ENCODE measurements at regions not wholly inside any gene's neighbourhood (a gene's known extent, or its start where the extent isn't known, plus 50 kb on each side); places are given as distances from the start of the nearest gene placed in this dataset.

DNA sequence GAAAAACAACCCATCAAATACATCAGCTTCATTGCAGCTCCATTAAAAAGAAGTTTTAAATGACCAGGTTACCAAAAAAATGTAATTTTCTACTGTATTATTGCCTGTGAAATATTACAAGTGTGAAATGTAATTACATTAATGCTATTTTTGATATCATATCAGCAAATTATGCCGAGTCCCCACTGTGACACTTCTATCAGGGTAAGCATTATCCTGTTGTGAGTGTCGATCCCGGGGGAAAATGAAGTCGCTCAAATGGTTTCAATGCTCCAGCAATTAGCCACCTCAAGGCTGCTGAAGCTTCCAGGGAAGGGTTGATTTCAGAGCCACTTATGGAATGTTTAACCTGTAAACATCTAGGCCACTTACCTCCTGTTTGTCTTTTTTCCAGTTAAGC, 70.4 kb downstream of the RCN1 start:
- no peak for DNase-seq
- in situ Hi-C loops (cut with HindIII; ENCODE audit: low pct_ligation_motif_present, low pct_unique_long_range_greater_than_20kb, low sequenced_read_pairs): loop anchor here (25.0 kb wide), 1 partner anchor 99 kb away; no protein-coding TSS in a partner anchor

DNA sequence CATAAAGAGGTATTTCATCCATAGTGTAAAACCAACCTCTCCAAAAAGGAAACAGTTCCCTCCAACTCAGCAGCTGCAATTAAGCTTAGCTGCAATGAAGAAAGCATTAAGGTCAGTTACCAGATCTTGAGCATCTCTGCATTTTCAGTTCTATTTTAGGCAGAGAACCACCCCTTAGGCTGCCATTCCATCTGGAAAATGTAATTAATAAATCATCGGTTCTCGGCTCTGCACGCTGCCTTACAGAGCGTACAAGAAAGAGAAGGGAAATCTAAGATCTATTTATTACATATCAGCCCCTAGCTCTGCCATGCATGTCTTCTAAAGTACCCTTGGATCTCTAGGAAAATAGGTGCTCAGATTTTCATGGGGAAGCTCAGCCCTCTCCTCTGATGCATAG, 71.5 kb downstream of the RCN1 start:
- DNase-seq: no peak
- in situ Hi-C loops (cut with HindIII; ENCODE audit: low pct_ligation_motif_present, low pct_unique_long_range_greater_than_20kb, low sequenced_read_pairs): loop anchor here (25.0 kb wide), 1 partner anchor 100 kb away; no protein-coding TSS in a partner anchor

DNA sequence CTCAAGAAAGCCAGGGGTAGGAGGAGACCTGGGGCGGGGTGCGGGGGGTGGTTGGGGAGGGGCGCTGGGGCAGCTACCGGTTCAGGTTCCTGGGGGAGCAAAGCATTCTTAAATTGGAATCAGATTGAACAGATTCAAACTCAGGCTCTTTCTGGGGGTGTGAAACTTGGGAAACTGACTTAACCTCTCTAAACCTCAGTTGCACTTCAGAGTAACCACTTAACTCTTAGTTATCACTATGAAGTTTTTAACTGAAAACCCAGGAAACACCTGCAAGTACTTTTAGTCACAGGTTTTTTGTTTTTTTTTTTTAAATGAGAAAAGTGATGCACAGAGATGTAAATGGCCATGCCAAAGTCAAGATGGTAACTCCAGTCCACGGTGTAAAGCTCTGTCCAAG, 72.0 kb downstream of the RCN1 start:
- in situ Hi-C loops (cut with HindIII; ENCODE audit: low pct_ligation_motif_present, low pct_unique_long_range_greater_than_20kb, low sequenced_read_pairs): loop anchor here (25.0 kb wide), 1 partner anchor 101 kb away; no protein-coding TSS in a partner anchor
- DNase-seq: no peak

DNA sequence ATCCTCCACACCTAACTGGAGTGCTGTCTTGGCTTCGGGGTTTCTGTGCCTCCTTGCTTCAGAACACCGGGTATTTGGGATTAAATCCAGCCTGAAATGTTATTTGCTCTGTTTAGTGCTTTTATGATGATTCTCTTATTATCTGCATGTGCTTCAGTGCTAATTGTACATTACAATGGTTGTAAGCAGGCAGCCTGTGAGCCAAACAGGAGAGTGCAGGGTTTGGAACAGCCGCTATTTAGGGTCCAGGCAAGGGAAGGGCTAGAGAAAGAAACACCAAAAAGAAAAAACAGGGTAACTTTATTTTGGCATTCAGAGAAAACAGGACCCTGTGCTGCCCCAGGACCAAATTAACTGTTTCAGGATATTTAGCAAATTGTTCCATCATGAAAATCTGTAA, 72.7 kb downstream of the RCN1 start:
- DNase-seq: no peak
- in situ Hi-C loops (cut with HindIII; ENCODE audit: low pct_ligation_motif_present, low pct_unique_long_range_greater_than_20kb, low sequenced_read_pairs): loop anchor here (25.0 kb wide), 1 partner anchor 101 kb away; no protein-coding TSS in a partner anchor

DNA sequence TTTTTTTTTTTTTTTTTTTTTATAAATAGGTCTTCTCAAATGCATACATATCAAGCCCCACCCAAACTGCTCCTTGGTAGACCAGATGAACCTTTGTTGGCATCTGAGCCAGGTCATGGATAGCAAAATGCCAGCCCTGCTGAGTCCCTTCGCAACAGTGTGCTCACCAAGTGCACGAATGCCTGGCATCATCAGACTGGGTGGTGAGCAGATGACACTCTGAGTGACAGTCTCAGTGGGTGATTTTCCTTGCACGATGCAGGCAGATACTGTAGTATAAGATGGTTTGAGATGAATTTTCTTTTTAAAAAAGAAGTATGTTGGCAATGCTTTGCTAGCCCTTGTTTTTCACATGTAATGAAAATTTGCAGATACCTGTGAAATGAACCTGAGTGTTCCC, 74.0 kb downstream of the RCN1 start:
- no peak for DNase-seq
- in situ Hi-C loops (cut with HindIII; ENCODE audit: low pct_ligation_motif_present, low pct_unique_long_range_greater_than_20kb, low sequenced_read_pairs): loop anchor here (25.0 kb wide), 1 partner anchor 103 kb away; no protein-coding TSS in a partner anchor

DNA sequence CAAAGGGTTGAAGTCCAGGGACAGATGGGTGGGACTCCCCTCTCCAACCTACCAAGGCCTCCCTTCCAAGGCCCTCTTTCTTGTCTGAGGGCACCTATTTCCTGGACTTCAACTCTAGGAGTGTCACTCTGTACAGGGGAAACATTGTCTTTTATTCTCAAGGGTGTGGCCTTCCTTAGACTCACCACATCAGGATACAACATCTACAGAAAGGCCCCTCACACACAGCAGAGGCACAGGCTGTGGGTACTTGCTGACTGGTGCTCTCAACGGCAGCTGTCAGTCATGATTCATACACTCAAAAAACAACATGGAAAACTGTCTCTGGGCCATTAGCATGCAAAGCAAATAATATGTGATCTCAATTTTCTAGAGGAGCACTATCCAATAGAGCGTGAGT, 78.0 kb downstream of the RCN1 start:
- in situ Hi-C loops (cut with HindIII; ENCODE audit: low pct_ligation_motif_present, low pct_unique_long_range_greater_than_20kb, low sequenced_read_pairs): loop anchor here (25.0 kb wide), 1 partner anchor 107 kb away; no protein-coding TSS in a partner anchor
- DNase-seq: no peak

DNA sequence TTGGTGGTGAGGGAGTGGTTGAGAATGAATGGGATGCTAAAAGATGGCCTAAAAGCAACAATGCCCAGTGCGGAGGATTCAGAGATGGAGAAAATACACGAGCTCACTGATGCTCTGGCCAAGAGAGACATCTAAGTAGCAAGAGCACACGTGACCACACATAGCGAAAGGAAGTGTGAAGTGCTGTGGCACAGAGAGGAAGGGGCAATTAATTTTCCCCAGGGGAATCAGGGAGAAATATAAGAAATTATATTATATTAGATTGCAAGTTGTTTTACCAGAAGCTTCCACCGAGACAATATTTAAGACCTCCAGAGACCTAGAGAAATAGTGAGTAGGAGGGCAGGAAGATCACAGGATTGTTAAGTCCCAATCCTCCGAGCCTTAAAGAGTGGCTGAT, 80.6 kb downstream of the RCN1 start:
- in situ Hi-C loops (cut with HindIII; ENCODE audit: low pct_ligation_motif_present, low pct_unique_long_range_greater_than_20kb, low sequenced_read_pairs): loop anchor here (25.0 kb wide), 1 partner anchor 109 kb away; no protein-coding TSS in a partner anchor
- DNase-seq: no peak

DNA sequence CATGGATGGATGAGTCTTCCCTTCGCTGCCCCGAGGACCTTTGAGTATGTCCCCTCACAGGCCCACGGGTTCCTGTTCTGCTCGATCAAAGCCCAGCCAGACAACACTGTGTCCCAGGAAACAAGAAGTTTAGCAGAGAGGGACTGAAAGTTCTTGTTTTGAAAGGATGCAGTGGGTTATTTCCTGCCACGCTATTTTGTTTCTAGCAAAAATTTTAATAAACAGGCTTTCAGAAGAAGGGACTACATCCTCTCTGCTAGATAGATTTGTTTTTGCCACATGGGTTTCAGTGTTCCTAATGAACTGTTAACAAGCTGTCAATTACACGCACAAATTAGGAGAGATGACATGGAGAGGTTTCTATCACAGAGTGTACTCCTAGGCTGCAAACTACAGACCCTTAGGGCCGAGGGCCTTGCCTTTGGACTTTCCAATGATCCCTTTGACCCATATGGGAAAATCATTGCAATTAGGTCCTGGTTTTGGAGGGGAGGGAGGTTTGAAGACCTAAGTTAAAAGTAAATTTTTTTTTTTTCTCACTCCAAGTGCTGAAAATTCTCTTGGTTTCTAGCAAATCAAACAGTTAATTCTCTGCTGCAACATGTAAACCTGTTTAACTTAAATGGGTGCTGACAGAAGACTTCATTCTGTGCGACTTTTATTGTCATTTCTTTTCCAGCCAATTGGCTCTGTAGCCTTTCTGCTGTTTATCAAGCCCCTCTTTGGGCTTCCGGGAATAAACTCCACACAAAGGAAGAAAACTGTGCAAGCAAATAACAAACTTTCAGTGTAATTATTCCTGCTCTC, 81.4 kb downstream of the RCN1 start:
- in situ Hi-C loops (cut with HindIII; ENCODE audit: low pct_ligation_motif_present, low pct_unique_long_range_greater_than_20kb, low sequenced_read_pairs): loop anchor here (25.0 kb wide), 1 partner anchor 110 kb away; no protein-coding TSS in a partner anchor
- no peak for DNase-seq

DNA sequence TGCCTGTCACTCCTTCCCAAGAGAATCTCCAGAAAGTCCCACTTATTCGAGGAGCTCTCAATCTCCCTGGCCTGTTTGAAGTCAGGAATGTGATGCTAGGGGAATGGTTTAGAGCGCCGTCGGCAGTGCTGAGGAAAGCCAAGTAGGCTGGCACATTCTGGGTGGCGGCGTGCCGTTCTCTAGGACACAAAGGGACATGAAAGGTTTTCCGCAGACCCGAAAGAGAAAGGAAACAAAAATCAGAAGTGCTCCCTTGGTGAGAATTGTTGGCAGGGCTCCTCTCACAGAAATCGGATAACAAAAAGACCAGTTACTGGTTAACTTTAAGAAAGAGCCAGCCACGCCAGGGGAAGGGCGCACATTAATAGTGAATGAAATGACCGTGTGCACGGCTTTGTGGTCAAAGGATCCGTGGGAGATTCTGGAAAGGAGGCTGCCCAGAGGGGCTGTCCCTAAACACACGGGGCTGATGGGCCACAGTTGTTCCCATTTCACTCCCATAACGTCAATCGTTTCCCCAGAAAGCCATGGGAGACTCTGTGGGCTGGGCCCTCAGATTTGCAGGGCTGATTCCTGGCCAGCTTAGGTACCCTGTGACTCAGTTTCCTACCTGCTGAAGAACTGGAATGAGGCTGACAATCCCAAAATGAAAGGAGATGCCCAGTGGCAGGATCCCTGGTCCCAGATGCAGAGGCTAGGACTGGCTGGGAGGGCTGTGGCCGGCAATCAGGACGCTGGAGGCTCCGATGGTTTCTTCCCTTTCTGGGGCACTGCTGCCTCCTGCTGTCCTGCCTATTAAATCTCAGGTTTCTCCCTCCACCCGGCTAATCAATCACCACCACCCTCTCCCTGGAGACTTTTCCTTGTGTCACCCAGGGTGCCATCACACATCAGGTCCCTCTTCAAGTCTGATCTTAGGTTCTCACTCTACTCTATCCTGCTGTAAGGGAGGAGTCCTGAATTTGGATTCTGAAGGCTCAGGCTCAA, 82.3 kb downstream of the RCN1 start:
- in situ Hi-C loops (cut with HindIII; ENCODE audit: low pct_ligation_motif_present, low pct_unique_long_range_greater_than_20kb, low sequenced_read_pairs): loop anchor here (25.0 kb wide), 1 partner anchor 111 kb away; no protein-coding TSS in a partner anchor
- peak; percentile 65 for DNase-seq

DNA sequence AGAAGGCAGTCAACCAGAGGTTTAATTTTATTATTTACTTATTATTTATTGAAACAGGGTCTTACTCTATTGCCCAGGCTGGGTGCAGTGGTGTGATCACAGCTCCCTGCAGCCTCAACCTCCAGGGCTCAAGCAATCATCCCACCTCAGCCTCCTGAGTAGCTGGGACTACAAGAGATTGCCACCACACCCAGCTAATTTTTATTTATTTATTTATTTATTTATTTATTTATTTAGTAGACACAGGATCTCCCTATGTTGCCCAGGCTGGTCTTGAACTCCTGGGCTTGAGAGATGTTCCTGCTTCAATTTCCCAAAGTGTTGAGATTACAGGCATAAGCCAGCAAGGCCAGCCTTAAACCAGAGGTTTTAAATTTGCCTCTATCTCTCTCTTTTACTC, 83.1 kb downstream of the RCN1 start:
- in situ Hi-C loops (cut with HindIII; ENCODE audit: low pct_ligation_motif_present, low pct_unique_long_range_greater_than_20kb, low sequenced_read_pairs): loop anchor here (25.0 kb wide), 1 partner anchor 112 kb away; no protein-coding TSS in a partner anchor
- no peak for DNase-seq

DNA sequence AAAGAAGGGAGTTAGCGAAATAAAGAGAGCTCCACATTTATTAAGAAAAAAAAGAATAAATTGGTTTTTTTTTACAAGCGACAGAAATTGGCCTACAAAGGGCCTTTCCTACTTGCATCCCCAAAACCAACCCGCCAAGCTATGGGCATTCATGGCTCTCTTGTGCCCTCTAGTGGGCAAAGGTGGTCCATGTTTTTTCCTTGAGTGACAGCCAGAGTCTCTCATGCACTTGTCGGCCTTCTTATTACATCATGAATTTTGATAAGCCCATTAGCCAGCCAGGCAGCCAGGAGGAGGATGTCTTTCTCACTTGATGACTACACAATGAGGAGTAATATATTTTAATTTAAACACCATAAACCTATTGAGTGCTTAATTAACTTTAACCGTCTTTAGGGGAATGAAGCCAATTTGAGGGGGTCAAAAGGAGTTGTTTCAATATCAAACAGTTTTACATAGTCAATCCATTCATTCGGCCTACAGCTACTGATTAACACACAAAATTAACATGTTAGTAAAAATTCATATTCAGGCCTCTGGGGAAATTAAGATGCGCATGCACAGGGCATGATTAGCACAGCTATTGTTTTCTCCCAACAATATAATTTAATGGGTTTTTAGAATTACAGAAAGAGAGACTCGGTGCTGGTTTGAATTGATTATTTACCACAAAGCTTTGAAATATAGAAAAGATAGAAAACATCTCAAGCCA, 85.5 kb downstream of the RCN1 start:
- in situ Hi-C loops (cut with HindIII; ENCODE audit: low pct_ligation_motif_present, low pct_unique_long_range_greater_than_20kb, low sequenced_read_pairs): no loop called here
- DNase-seq: peak; percentile 76

DNA sequence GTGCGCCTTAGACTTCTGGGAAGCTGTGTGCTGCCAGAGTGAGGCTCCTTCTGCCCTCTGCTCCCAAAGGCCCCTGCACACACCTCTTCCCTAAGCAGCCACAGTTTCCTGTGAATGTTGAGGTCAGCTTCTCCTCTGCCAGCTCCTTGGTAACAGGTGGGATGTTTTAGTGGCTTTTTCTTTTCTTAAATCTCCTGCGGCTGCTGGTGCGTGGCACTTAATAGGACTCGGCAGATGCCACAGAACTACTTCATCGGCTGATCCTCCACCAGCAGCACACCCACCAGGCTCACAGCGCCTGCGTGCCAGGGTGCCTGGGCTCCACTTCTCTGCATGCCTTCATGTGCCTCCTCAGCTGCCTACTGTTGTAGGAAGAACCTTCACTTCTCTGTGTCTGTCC, 87.8 kb downstream of the RCN1 start:
- DNase-seq: no peak
- in situ Hi-C loops (cut with HindIII; ENCODE audit: low pct_ligation_motif_present, low pct_unique_long_range_greater_than_20kb, low sequenced_read_pairs): no loop called here

DNA sequence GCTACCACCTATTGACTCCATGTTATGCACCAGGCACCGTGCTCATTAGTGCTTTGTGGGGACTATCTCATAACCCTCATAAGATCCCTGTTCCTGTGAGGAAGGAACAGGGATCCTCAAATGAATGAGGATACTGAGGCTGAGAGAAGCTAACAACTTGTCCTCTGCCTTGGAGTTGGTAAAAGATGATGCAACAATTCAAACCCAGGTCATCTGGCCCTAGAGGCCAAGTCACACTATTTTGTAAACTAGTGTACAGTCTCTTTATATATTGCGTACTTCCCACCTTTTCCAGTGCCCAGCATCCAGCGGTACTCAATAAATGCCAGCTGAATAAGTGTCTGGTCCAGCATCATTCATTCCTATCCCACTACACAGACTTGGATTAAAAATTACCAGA, 92.6 kb downstream of the RCN1 start:
- DNase-seq: no peak
- in situ Hi-C loops (cut with HindIII; ENCODE audit: low pct_ligation_motif_present, low pct_unique_long_range_greater_than_20kb, low sequenced_read_pairs): no loop called here

DNA sequence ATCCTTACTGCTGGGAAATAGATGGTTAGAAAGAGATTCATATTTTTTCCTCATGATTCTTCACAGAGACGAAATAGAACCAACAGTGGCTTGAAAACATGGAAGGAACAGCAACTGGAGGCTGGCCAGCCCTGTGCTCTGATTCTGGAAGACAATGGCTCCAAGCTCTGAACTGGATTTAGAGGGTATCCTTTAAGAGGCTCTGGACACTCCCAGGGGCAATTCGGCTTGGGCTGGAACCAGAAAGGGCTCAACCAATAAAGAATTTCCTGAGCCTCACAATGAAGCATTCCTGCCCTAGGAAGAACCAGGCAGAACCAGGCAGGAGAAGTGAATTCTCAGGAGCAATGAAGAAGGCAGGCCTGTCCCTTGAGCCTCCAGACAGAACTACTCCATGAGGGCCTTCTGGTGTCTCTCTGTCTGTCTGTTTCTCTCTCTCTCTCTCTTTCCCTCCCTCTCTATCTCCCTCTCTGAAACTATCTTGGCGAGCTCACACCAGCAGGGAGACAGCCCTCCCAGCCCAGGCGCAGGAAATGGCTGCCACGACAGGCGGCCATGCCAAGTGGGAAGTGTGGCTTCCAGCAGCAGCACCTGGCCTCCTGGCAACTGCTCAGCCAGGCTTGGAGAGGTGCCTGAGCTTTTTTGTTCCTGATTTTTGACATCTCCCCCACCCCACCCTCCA, 93.3 kb downstream of the RCN1 start:
- in situ Hi-C loops (cut with HindIII; ENCODE audit: low pct_ligation_motif_present, low pct_unique_long_range_greater_than_20kb, low sequenced_read_pairs): no loop called here

DNA sequence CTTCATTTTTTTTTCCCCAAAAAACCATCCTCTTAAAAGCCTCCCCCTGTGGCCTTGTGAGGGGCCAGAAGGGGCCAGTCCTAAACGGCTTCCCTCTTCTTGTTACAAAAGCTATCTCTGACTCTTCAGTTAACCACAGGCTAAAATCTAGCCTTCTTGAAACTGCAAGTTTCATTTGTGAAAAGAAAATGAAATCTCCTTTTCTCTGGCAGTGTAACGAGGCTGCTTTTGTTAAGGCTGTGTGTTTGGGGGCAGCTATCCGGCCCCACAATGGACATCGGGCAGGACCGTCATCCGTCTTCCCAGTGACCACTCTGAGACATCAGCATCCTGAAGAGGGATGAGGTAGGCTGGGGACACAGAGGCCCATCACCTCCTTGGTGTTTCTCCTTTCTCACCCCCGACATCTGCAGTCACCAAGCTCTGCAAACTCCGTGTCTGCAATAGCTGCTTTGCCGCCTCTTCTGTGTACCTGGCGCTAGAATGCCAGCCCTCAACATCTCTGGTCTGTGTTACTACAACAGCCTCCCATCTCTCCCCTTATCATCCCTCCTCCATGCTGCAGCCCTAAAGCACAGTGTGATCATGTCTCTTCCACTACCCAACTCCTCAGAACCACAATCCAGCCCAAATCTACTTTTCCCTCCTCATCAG, 94.0 kb downstream of the RCN1 start:
- in situ Hi-C loops (cut with HindIII; ENCODE audit: low pct_ligation_motif_present, low pct_unique_long_range_greater_than_20kb, low sequenced_read_pairs): no loop called here
- DNase-seq: no peak

More for the DNA sequence above, 93.3 kb downstream of the RCN1 start:
- DNase-seq: no peak

DNA sequence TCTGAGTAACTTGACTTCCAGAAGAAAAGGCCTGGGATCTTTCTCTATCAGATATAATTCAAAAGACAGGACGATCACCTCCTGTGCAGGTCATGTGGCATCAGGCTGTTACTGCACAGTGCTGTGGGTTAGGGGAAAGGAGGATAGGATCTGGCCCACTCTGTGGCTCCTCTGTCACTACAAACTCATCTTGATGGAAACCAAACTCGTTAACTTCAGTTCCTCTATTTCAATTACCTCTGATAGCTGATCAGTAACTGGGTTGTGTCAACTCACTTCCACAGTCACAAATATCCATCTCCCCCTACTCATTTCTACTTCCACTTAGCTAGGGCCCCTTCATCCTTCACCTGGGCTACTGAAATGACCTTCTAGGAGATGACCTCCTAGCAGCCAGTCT, 95.2 kb downstream of the RCN1 start:
- DNase-seq: no peak
- in situ Hi-C loops (cut with HindIII; ENCODE audit: low pct_ligation_motif_present, low pct_unique_long_range_greater_than_20kb, low sequenced_read_pairs): no loop called here

DNA sequence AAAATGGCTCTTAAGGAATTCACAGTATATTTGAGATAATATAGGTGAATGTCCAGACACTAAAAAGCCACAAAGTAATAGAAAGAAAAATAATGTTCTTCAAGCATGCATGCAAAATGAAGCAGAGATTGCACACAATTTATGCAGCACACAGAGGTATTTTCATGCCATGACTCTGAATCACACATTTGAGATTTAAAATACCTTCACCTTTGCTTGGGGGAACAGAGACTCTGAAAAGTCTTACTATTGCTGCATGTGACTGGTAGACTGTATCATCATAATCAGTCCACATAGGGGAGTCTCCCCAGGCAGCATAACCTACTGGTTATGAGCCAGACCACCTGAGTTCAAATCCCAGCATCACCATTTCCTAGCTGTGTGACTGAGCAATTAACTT, 96.2 kb downstream of the RCN1 start:
- no peak for DNase-seq
- in situ Hi-C loops (cut with HindIII; ENCODE audit: low pct_ligation_motif_present, low pct_unique_long_range_greater_than_20kb, low sequenced_read_pairs): no loop called here
